Smooth muscle cell (in vitro differentiated cells): ENCODE measurements at regions not wholly inside any gene's neighbourhood (a gene's known extent, or its start where the extent isn't known, plus 50 kb on each side); places are given as distances from the start of the nearest gene placed in this dataset.

Source experiments
- DNase-seq: peaks from one replicate; lab custom pipeline; 2025; ENCODE audit not compliant: unreplicated experiment; lab: John Stamatoyannopoulos, UW
- H2AFZ ChIP-seq: fragments of 200-600 bp; sonication (generic); 2 replicates; pipeline ENCODE4 v1.6.0; 2016; ENCODE audit warnings: antibody characterized with exemption, low read depth, mild to moderate bottlenecking
- H3F3A ChIP-seq: fragments of 200-600 bp; sonication (generic); 2 replicates; pipeline ENCODE4 v1.6.0; 2017; ENCODE audit warnings: antibody characterized with exemption, low read depth
- H3K27ac ChIP-seq: fragments of 200-600 bp; sonication (generic); 2 replicates; pipeline ENCODE4 v1.5.1; 2016; ENCODE audit warnings: low read depth, mild to moderate bottlenecking
- H3K27me3 ChIP-seq: fragments of 200-600 bp; sonication (generic); 2 replicates; pipeline ENCODE4 v1.6.1; 2016; ENCODE audit warnings: low read depth, mild to moderate bottlenecking
- H3K36me3 ChIP-seq: fragments of 200-600 bp; sonication (generic); 2 replicates; pipeline ENCODE4 v1.5.1; 2016; ENCODE audit warnings: low read depth
- H3K4me1 ChIP-seq: fragments of 200-600 bp; sonication (generic); 2 replicates; pipeline ENCODE4 v1.5.1; 2016; ENCODE audit warnings: low read depth
- H3K4me2 ChIP-seq: fragments of 200-600 bp; sonication (generic); 2 replicates; pipeline ENCODE4 v1.6.0; 2016; ENCODE audit warnings: mild to moderate bottlenecking
- H3K4me3 ChIP-seq: fragments of 200-600 bp; sonication (generic); 2 replicates; pipeline ENCODE4 v1.5.1; 2016; ENCODE audit warnings: mild to moderate bottlenecking
- H3K79me2 ChIP-seq: fragments of 200-600 bp; sonication (generic); 2 replicates; pipeline ENCODE4 v1.6.0; 2016; ENCODE audit warnings: low read depth, mild to moderate bottlenecking
- H3K9ac ChIP-seq: fragments of 200-600 bp; sonication (generic); 2 replicates; pipeline ENCODE4 v1.6.0; 2016; ENCODE audit warnings: low read depth
- H3K9me3 ChIP-seq: fragments of 200-600 bp; sonication (generic); replicated peaks from 2 replicates; pipeline ENCODE4 v1.5.1; 2016; ENCODE audit warnings: low read depth
- H4K20me1 ChIP-seq: fragments of 200-600 bp; sonication (generic); 2 replicates; pipeline ENCODE4 v1.6.0; 2016; ENCODE audit warnings: low read depth
- WGBS: methylation state at CpG from one replicate; pipeline ENCODE4 v1.1.7; 2016; ENCODE audit warnings: low lambda C conversion rate; 5-methylcytosine and 5-hydroxymethylcytosine counted together
- TF ChIP-seq, protein P1 (sequence below): fragments of 200-600 bp; sonication (generic); IDR thresholded peaks from 2 replicates; pipeline ENCODE4 v1.5.1; 2017; ENCODE audit warnings: borderline replicate concordance, mild to moderate bottlenecking, antibody characterized with exemption; ENCODE audit not compliant: insufficient read depth, poor library complexity, severe bottlenecking

DNA sequence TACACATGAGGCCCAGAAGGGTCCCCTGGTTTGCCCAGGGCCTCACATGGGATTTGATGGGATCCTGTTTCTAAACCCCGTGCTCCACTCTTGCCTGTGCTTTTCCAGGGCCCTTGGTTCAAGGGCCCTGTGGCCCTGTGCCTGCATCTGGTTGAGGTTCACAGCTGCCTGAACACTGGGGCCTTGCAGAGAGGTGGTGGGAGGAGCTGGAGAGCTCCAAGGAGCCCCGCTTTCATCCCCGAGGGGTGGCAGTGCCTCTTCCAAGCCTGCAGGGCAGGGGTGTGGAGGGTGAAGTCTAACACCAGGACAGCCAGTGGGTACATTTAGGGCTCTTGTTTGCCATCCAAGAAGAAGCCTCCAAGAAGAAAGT is 82.3 kb downstream of the GLI2 start:
- H3K27me3 ChIP-seq = no peaks in the 10 kb centered on the region
- no peak overlapping the region for H3K4me3 ChIP-seq
- H3K4me1 ChIP-seq = peaks cover 27% of the 10 kb centered on the region
- H3K4me2 ChIP-seq = peak overlapping the region; percentile 67
- H4K20me1 ChIP-seq = peaks cover 26% of the 10 kb centered on the region
- H3K9me3 ChIP-seq = no peaks in the 10 kb centered on the region
- H2AFZ ChIP-seq = no peak overlapping the region
- TF ChIP-seq, protein P1, sequence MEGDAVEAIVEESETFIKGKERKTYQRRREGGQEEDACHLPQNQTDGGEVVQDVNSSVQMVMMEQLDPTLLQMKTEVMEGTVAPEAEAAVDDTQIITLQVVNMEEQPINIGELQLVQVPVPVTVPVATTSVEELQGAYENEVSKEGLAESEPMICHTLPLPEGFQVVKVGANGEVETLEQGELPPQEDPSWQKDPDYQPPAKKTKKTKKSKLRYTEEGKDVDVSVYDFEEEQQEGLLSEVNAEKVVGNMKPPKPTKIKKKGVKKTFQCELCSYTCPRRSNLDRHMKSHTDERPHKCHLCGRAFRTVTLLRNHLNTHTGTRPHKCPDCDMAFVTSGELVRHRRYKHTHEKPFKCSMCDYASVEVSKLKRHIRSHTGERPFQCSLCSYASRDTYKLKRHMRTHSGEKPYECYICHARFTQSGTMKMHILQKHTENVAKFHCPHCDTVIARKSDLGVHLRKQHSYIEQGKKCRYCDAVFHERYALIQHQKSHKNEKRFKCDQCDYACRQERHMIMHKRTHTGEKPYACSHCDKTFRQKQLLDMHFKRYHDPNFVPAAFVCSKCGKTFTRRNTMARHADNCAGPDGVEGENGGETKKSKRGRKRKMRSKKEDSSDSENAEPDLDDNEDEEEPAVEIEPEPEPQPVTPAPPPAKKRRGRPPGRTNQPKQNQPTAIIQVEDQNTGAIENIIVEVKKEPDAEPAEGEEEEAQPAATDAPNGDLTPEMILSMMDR = no peak
- H3K79me2 ChIP-seq = peaks cover 17% of the 10 kb centered on the region
- peaks cover 14% of the 10 kb centered on the region for H3F3A ChIP-seq
- no peak for DNase-seq
- no peak overlapping the region for H3K9ac ChIP-seq
- peak overlapping the region; percentile 95 for H3K27ac ChIP-seq
- H3K36me3 ChIP-seq = no peaks in the 10 kb centered on the region
- WGBS = 81% methylated on average over 3 of the region's 3 CpGs

DNA sequence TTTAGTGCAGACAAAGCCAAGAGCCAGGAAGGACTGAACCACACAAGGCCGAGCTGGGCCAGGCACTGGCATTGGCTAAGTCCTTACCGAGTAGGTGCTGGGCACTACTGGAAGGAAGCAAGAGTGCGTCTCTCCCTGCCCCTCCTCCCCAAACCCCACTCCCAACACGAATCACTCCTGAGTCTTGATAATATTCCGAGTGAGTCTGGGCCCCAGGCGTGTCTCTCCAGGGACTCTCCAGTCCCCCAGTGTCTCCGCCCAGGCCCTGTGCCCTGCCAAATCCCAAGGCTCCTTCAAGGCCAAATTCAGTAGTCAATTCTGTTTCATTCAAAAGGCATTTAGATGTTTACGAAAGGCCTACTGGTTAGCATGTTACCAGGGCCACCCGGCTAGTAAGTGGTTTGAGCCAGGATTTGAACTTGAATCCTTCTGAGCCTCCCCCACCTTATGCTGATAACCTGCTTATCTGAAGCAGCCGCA is 82.8 kb downstream of the GLI2 start:
- Histone ChIP-seq H3K36me3 (no peaks in the 10 kb centered on the region), H3K27ac (peak overlapping the region; percentile 95), H4K20me1 (peaks cover 29% of the 10 kb centered on the region), H3K27me3 (no peaks in the 10 kb centered on the region), H3F3A (peaks cover 14% of the 10 kb centered on the region), H3K4me3 (no peak overlapping the region), H3K79me2 (peaks cover 21% of the 10 kb centered on the region), H3K9ac (no peak overlapping the region), H3K4me2 (peak overlapping the region; percentile 67), H3K9me3 (no peaks in the 10 kb centered on the region), H2AFZ (no peak overlapping the region), H3K4me1 (peaks cover 27% of the 10 kb centered on the region)
- no peak for DNase-seq
- TF ChIP-seq, protein P1 = no peak
- 35% methylated on average over 10 of the region's 10 CpGs for WGBS

DNA sequence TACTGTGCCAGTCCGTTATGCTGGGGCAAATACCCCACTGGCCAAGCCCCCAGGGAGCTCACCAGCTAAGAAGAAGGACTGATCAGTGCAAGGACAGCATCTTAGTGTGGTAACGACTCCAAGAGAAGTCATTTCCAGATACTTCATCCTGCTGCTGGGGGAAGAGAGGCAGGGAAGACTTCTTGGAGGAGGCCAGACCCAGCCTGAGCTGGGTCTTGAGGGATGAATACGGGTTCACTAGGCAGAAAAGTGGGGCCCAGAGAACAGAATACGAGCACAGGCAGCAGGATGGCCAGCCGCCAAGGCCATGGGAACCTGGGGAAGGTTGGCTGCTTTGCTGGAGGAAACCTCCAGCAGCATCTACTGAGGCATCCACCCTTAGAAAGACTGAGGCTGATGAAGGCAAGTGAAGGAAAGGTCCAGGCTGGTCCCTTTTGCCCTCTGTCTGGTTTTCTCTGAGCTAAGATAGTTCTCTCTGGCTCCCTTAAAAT is 84.1 kb downstream of the GLI2 start:
- peak overlapping the region; percentile 95 for H3K27ac ChIP-seq
- H3K79me2 ChIP-seq = peaks cover 27% of the 10 kb centered on the region
- H3K9ac ChIP-seq = peak overlapping the region; percentile 43
- H3K4me3 ChIP-seq = peak overlapping the region; percentile 31
- no peaks in the 10 kb centered on the region for H3K36me3 ChIP-seq
- no peak overlapping the region for H2AFZ ChIP-seq
- H3K9me3 ChIP-seq = no peaks in the 10 kb centered on the region
- H3K4me2 ChIP-seq = peak overlapping the region; percentile 84
- TF ChIP-seq, protein P1 = no peak
- WGBS = 80% methylated on average over 5 of the region's 5 CpGs
- peaks cover 41% of the 10 kb centered on the region for H4K20me1 ChIP-seq
- peaks cover 14% of the 10 kb centered on the region for H3F3A ChIP-seq
- H3K27me3 ChIP-seq = no peaks in the 10 kb centered on the region
- DNase-seq = no peak
- peaks cover 27% of the 10 kb centered on the region for H3K4me1 ChIP-seq
